LNCaP clone FGC (cell line): ENCODE measurements at regions not wholly inside any gene's neighbourhood (a gene's known extent, or its start where the extent isn't known, plus 50 kb on each side); places are given as distances from the start of the nearest gene placed in this dataset.

Source experiments
- DNase-seq: peaks from one replicate; pipeline ENCODE4 v3.0.0-alpha.2; 2011; ENCODE audit warnings: low read depth
- H3K4me3 ChIP-seq: 2 replicates; pipeline ENCODE4 v1.5.1; 2011; ENCODE audit warnings: mild to moderate bottlenecking, low read depth, low read length, control low read depth
- CTCF ChIP-seq: IDR thresholded peaks from 2 replicates; pipeline ENCODE4 v1.5.1; 2012; ENCODE audit warnings: mild to moderate bottlenecking; ENCODE audit not compliant: control insufficient read depth, insufficient read depth; ENCODE audit errors: extremely low read depth

- no peak overlapping the region for H3K4me3 ChIP-seq
- DNase-seq = no peak
- no peak for TF ChIP-seq CTCF
These were observed 77.7 kb downstream of the ANKRD60 start for GRCh38 chr20:58150772-58151171.

GRCh38 chr20:58149437-58150091 is 78.9 kb downstream of the ANKRD60 start:
- DNase-seq = no peak
- H3K4me3 ChIP-seq = no peak overlapping the region
- TF ChIP-seq CTCF = no peak

- no peak overlapping the region for H3K4me3 ChIP-seq
- no peak for TF ChIP-seq CTCF
- DNase-seq = no peak
These were observed 79.6 kb downstream of the ANKRD60 start for GRCh38 chr20:58148891-58149290.

- H3K4me3 ChIP-seq = no peak overlapping the region
- DNase-seq = no peak
- TF ChIP-seq CTCF = no peak
These were observed 80.7 kb downstream of the ANKRD60 start for GRCh38 chr20:58147628-58148370.

GRCh38 chr20:58146746-58147140 is 81.7 kb downstream of the ANKRD60 start:
- no peak for TF ChIP-seq CTCF
- H3K4me3 ChIP-seq = no peak overlapping the region
- no peak for DNase-seq

GRCh38 chr20:58146081-58146745 is 82.2 kb downstream of the ANKRD60 start:
- peak; percentile 28 for DNase-seq
- no peak for TF ChIP-seq CTCF
- no peak overlapping the region for H3K4me3 ChIP-seq
